NCI-H2107 treated with DMSO at 0.1 percent for 48 hours (cell line): ENCODE measurements at regions not wholly inside any gene's neighbourhood (a gene's known extent, or its start where the extent isn't known, plus 50 kb on each side); places are given as distances from the start of the nearest gene placed in this dataset.
"Not testable (repeated sequence)": the region's sequence is repeated elsewhere in the genome, so short reads cannot be mapped to it uniquely, and the experiment has no call there.

Experiments
- DNase-seq: peaks from one replicate; lab custom pipeline; 2025; ENCODE audit not compliant: unreplicated experiment; lab: John Stamatoyannopoulos, UW

DNA sequence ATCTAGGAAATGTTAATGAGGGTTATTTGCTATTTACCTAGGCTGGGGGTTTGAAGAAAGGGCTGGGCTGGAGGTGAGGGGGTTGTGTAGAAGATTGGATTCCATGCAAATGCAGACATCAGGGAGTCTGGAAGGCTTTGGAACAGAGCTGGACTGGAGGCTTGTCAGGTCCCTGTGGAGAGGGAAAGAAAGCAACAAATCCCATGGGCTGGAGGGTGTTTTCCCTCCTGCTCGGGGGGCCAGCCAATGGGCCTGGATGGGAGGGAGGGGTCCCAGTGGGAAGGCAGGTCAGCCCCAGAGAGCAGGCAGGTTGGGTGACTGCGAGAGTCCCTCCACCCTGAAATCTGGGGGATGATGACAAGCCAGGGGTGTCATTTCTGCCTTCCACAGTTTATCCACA is 431.8 kb downstream of the RPS24 start:
- no peak for DNase-seq

DNA sequence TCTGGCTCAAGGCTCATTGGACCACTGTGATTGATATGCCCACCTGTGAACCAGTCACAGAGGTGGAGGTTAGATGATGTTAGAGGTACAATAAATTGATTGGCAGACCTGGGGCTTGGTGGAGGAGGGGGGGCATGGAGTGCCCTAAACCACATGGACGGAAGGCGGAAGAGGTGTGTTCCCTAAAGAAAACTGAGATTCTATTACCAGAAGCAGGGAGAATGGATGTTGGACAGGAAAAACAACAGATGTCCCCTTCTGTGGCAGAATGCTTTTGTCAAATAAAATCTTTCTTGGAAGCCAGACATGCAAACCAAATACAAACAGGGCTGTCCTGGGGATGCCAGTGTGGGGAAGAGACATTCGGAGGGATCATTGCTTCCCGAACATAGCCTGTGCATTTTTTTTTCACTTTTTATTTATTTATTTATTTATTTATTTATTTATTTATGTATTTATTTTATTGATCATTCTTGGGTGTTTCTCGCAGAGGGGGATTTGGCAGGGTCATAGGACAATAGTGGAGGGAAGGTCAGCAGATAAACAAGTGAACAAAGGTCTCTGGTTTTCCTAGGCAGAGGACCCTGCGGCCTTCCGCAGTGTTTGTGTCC is 433.9 kb downstream of the RPS24 start:
- no peak for DNase-seq

DNA sequence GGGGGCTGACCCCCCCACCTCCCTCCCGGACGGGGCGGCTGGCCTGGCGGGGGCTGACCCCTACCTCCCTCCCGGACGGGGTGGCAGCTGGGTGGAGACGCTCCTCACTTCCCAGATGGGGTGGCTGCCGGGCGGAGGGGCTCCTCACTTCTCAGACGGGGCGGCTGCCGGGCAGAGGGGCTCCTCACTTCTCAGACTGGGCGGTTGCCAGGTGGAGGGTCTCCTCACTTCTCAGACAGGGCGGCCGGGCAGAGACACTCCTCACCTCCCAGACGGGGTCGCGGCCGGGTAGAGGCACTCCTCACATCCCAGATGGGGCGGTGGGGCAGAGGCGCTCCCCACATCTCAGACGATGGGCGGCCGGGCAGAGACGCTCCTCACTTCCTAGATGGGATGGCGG is 435.1 kb downstream of the RPS24 start:
- not testable (repeated sequence) for DNase-seq

DNA sequence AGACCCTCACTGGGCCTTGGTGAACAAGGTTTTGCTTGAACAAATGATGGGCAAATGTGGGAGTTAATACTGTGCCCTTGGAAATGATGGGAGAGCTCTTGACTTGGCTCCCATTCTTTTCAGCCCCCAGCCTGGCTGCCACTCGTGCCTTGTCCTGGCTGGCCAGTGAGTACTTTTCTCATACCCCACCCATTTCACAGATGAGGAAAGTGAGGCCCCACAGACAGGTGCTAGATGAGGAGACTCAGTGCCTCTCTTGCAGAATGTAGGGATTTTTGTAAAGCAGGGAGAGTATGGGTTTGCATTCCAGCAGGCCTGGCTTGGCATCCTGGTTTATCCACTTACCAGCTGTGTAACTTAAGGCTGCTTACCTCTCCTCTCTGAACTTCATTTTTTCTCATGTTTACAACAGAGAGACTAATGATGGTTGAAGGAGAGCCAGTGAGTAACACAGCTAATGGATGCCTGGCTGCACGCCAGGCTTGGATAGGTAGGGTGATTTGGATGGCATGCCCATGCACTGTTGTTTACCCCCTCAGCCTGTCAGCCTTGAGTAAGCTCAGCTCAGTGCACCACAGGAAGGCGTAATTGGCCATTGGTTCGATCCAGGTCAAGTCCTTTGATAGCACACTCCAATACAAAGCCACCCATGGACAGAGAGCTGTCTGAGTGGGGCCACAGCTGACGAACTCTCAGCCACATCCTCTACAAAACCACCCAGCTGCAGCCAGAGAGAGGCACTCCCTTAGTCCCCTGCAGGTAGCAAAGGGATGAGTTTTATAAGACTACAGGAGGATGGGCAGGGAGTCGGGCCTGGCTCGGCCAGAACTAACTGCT is 436.8 kb downstream of the RPS24 start:
- peak; percentile 75 for DNase-seq

DNA sequence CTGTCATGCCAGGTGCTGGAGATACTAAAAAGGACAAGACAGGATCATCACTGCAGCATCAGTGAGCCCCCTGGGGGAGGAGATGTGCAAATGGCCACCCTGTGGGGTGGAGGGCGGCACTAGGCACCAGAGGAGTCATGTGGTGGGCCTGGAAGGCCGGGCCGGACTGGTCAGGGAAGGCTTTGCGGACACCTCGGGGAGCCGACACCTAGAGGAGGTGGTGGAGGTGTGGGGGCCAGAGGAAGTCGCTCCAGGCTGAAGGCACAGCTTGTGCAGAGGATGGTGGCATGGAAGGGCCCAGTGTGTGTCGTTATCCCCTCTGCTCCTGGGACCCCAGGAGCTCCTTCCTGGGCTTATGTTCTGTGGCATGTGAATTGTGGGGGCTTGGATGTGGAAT is 437.7 kb downstream of the RPS24 start:
- no peak for DNase-seq

DNA sequence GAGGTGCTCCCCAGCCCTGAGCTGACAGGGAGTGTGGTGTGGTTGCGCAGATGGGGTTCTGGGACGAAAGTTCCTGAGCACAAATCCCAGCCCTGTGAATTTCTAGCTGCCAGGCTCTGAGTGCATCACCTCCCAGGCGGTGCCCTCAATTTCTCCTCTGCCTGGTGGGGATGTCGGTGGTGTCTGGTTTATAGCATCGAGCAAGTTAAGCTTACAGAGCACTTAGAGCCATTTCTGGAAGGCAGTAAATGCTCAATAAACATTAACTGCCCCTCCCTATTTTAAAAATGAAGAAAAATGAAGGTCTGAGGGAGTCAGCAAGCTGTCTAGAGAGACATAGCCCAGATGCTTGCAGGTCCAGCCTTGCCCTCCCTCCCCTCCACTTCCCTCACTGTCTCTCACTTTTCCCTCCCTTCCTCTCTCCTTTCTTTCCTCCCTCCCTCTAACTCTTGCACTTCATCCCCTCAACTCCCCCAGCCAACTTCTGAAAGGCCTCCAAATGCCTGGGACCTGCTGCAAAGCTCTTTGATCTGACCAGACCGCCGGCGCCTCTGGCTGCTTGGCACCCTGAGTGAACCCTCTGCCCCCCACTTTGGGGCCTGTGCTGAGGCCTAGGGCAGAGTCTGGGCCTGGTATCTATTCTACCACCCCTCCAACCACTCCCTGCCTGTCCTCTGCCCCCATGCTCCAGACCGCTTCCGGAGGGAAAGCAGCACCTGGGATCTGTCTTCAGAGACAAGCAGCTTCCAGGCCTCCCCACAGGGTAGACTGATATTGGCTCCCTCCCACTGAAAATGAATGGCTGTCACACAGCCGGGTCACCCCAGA is 438.3 kb downstream of the RPS24 start:
- no peak for DNase-seq

DNA sequence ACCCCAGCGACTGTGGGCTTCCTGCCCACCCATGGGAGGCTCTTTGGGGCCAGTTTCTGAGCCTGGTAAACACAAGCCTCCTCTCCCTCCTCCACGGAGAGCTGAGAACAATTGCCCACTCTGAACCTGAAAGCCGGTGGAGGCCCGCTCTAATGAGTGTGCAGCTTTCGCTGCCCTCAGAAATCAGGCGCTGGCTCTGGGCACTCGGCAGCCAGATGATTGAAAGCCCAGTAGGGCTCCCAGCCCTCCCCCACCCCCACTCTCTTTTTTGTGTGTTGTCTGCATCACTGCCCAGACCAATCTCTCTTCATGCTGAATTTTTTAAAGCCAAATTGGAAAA is 438.9 kb downstream of the RPS24 start:
- no peak for DNase-seq

DNA sequence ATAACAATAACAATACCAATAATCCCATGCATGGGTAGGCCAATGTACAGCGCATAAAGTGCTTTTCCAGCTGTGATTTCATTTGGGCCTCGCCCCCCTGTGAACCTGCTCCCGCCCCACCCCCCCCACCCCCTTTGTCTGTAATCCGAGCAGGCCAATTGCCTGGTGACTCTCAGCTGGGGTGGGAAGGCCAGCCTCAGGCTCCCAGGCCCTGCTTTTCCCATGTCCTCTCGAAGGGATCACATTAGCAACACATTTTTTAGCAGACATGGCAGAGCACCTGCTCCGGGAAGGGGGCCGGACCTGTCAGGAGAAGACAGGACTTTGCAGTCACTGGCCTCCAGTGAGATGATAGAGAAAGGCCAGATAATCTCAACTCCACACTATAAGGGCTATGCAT is 439.3 kb downstream of the RPS24 start:
- DNase-seq, result no peak

DNA sequence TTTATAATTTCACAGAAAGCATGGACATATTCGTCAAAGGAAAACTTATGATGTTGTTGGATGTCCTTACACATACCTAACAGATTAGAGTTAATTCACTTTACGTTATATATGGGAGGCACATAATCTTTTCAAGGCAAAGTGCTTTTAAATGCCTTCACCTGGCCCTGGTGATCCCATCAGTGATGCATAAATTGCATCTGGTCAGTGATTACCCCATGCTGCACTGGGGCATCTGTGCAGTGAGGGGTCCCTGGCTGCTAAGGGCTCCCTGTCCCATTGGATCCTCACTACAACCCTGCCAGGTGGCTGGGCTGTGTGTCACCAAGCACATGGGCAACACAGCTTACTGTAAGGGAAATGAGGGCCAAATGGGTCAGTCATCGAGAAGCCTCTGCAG is 441.1 kb downstream of the RPS24 start:
- DNase-seq, result no peak

DNA sequence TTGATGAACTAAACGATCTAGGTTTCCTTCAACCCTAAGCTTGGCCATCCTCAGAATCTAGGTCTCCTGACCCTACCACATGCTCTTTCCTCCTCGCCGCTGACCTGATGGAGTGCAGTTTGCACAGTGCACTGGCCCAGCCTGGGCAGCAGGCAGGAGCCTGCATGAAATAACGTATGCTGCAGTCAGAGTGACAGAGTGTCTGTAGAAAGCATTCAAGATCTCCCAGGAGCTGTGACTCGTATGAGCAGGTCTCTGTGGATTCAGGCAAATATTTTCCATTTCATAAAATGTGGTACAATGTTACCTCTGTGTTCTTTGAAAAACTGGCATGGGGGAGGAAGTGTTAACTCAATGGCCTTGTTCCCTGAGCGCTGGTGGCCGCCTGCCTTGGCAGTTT is 441.8 kb downstream of the RPS24 start:
- DNase-seq, result no peak

DNA sequence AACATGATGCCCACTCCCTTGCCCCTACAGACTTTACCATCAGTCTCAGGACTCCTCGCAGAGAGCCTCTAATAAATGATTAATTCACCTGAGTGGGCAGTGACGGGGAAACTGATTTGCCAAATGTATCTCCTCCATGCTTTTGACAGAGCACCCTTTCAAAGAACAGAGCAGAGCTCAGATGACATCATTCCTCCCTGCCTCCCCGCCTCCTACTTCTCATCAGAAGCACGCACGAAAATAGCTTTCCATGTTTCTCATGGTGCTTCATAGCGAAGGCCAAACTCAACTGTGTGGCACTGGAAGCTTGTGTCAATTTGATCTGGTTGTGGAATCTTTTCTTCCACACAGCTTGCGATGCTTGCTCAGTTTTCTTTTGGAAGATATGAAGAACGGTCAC is 442.5 kb downstream of the RPS24 start:
- DNase-seq, result no peak

DNA sequence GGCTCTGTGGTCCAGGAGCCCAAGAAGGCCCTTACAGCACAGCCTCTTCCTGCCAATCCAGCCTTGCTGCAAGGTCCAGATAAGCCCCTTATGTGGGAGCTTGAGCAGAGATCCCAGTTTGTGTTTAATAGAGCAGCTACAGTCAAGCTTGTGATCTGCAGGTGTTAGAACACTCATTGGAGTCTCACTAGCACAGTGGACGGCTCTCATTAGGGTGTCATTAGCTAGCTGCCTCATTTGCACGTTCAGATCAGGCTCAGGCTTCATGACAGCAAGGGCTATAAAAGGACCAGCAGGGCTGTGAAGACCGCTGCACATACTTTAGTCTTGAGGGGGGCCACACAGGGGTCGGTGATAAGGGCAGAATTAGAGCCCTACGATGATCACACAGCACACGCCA is 443.2 kb downstream of the RPS24 start:
- DNase-seq, result no peak

DNA sequence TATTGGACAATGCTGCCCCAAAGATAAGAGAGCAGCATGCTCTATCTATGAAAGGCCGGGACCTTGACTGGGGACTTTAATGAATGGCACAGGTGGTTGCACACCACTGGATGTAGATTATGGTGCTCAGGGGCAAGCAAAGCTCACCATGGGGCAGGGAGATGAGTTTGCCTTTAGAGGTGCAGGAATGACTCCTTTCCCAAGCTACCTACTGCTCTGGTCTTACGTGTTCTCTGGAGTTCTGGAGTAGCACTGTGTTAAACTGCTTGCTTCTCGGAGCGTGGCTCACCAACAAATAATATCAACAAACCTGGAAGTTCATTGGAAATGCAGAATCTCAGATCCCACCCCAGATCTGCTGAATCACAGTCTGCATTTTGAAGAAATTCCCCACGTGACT is 445.3 kb downstream of the RPS24 start:
- no peak for DNase-seq

DNA sequence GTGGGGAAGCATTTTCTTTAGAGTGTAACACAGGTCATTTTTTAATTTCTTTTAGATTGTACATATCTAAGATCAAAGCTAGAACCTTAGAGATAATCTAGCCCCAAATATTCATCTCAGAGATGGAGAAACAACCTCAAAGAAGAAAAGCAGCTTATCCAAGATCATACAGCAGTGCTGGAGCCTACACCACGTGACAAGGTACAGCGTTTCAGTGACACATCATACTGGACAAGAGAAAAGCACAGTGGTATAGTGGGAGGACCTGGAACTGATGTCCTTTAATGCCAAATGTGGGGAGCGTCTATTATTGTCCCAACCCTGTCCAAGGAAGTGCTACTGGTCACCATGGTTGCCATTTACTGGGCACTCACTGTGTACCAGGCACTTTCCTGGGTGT is 445.8 kb downstream of the RPS24 start:
- DNase-seq, result no peak

DNA sequence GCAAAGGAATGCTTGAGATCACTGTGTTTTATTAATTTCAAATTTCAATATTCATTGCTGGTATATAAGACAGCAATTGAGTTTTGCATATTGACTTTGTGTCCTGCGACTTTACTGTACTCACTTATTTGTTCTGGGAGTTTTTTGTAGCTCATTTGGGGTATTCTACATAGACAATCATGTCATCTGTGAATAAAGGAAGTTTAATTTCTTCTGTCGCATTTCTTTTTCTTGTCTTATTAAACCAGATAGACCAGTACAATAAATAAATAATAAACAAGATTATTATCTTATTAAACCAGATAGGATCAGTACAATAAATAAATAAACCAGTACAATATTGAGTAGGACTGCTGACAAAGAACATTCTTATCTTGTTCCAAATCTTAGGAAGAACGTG is 448.2 kb downstream of the RPS24 start:
- DNase-seq, result no peak

DNA sequence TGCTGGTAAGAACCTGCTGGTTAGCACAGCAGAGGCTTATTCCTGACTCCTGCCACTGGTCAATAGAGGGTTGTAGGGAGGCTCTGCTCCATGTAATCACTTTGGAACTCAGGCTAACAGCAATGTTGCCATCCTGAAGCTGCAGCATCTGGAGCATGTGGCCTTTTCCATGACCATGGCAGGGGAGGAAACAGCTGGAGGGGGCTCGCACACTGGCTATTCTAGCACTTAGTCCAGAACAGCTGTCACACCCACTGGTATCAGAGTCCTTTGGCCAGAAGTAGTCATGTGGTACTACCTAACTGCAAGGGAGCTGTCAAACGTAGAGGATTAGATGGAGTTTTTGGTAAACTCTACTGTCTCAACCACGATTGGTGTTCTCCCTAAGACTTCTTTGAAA is 450.0 kb downstream of the RPS24 start:
- no peak for DNase-seq

DNA sequence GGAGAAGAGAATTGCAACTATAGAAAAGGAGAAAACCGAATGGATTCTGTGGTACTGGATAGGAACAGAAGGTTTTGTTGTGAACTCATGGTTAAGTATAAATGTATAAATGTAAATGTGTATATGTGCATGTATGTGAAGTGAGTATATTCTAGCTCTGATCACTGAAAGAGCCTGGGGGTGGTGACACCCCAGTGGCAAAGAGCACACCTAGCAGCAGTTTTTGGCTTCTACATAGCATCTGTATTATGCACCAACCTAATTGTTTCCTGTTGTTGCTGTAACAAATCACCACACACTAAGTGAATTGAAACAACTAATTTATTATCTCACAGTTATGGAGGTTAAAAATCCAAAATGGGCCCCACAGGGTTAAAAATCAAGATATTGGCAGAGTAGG is 455.4 kb downstream of the RPS24 start:
- DNase-seq, result no peak

DNA sequence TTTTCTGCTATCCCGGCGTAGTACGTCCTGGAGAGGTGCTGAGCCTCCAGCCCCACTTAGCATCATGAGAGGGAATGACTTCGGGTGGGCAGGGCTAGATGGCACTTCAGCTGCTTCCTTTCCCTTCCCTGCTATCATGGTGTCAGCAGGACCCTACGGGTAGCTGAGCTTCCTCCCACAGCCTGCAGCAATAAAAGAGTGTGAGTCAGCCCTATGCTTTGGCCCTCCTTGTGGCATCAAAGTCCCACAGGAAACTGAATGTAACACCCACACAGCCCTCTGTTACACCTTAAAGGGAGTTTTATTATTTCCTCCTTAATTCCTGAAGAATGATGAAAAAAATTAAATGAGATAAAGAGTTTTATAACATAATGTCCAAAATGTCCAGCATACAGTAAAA is 458.1 kb downstream of the RPS24 start:
- no peak for DNase-seq

DNA sequence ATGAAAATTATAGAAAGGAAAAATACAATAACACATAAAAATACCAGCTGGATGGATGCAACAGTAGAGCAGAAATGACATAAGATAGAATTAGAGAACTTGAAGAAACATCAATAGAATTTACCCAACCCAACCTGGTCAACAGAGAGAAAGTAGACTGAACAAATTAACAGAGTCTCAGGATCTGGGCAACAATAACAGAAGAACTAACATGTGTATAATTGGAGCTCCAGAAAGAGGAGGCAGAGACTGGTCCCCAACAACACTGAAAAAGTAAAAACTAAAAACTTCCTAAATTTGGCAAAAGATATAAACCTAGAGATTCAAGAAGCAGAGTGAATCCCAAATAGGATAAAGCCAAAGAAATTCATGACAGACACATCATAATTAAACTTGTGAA is 458.8 kb downstream of the RPS24 start:
- DNase-seq, result no peak

DNA sequence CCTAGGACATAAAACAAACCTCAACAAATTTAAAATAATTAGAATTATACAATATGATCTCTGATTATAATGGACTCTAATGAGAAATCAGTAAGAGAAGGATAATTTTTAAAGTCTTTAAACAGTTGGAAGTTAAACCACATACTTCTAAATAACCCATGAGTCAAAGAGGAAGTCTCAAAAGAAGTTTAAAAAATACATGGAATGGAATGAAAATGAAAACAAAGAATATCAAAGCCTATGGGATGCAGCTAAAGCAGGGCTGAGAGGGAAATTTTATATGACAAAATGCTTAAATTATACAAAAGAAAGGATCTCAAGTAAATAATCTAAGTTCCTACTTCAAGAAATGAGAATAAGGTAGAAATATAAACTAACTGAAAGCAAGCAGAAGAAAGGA is 460.5 kb downstream of the RPS24 start:
- no peak for DNase-seq

DNA sequence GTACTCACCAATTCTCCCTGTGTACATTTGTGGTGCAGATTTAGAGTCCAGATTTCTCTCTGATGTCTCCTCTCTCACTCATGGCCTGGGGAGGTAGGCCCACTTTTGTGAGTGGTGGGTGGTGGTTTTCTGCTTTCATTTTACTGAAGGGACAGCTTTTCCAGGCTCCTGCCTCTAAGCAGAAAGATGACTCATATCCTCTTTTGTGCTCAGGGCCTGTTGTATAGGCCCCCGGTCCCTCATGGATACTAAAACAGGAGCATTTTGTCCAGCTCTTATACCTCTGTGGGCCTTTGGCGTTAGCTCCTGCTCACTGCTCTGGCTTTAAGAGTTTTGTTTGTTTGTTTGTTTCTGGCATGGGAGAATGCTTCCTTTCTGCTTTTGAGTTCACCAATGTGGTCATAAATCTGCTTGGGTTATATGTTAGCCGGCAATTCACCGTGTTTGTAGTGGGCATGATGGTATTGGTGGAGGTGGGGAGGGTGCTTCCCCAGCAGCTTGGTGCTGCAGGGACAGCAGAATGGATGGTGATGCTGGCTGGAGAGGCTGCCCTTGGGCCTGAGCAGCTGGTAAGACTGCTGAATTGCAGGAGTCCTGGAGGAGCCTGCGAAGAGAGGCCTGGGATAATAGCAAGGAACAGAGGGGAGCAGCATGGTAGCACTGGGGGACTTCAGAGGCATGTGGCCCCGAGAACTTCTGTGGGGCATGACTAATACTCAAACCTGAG is 468.7 kb downstream of the RPS24 start:
- no peak for DNase-seq

DNA sequence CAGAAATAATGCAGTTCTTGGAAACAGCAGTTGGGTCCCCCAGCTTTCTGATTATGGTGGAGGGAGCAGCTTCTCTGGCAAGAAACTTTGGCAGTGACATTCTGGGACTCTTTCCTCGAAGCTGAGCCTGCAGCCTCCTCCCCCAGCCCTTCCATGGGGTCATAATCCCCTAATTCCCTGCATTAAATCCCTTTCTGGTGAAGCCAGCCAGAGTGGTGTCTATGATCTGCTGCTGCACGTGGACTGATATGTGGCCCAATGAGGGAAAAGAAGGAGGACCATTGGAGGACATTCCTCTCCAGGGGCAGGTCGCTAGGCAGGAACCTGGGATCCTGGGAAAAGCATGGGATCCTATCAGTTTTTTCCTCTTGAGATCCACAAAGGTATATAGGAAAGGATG is 470.5 kb downstream of the RPS24 start:
- DNase-seq, result no peak
